K562 (cell line): ENCODE measurements at regions not wholly inside any gene's neighbourhood (a gene's known extent, or its start where the extent isn't known, plus 50 kb on each side); places are given as distances from the start of the nearest gene placed in this dataset.

ENCODE experiments used
- ATAC-seq: fragments of 200-7000 bp; cut with Tn5 transposase; 3 replicates; pipeline ENCODE4 v1.9.1; 2020; ENCODE audit warnings: moderate library complexity
- BruUV-seq: library from RNA; stranded (reverse); fragments of 400-500 nt; replicated peaks from 2 replicates; lab custom pipeline; 2021; lab: Mats Ljungman, UMichigan
- CTCF ChIA-PET: fragments of 300-600 bp; formaldehyde crosslinking; extraction: SDS; loops from one replicate; lab custom pipeline; 2021; ENCODE audit warnings: low intra/inter-chr PET ratio; lab: Yijun Ruan, JAX
- POLR2A ChIA-PET: fragments of 300-600, 350-650 bp; sonication (Branson Sonifier 250); formaldehyde crosslinking; extraction: SDS; loops from one replicate; lab custom pipeline; 2021; ENCODE audit warnings: antibody characterized with exemption, inconsistent platforms; lab: Yijun Ruan, JAX
- DNase-seq, 4 experiments: peaks; one replicate each; pipeline versions ENCODE4 v3.0.0 to v3.0.0-alpha.2; 2011 to 2018; ENCODE audit warnings: low spot score in 3 of 4, mixed read lengths in 3 of 4; ENCODE audit errors: extremely low read depth in 1 of 4
- FAIRE-seq: peaks from 2 replicates; lab custom pipeline; 2011; peaks lifted over from hg19 to GRCh38; lab: Jason Lieb, UNC
- H2AFZ ChIP-seq: 2 replicates; pipeline ENCODE4 v1.6.0; 2011; ENCODE audit warnings: low read depth, low read length, control low read depth, inconsistent platforms
- H3K27ac ChIP-seq: fragments of 200-600 bp; 3 replicates; pipeline ENCODE4 v1.8.0; 2011; ENCODE audit warnings: low read depth, mild to moderate bottlenecking, control low read depth, inconsistent platforms, low read length, moderate library complexity, mixed read lengths; ENCODE audit errors: extremely low read depth
- H3K27me3 ChIP-seq, 2 experiments: fragments of 300-600 bp in 1 of 2; 2 replicates in 1 of 2; 3 replicates in 1 of 2; pipeline versions ENCODE4 v1.6.0 to v1.8.0; 2011; ENCODE audit warnings: inconsistent platforms in 2 of 2, low read length in 2 of 2, mild to moderate bottlenecking in 1 of 2, mixed read lengths in 1 of 2, moderate library complexity in 1 of 2; ENCODE audit not compliant: control insufficient read depth in 2 of 2, insufficient read depth in 2 of 2
- H3K36me3 ChIP-seq: fragments of 300-600 bp; 3 replicates; pipeline ENCODE4 v1.8.0; 2011; ENCODE audit warnings: mild to moderate bottlenecking, low read length, inconsistent platforms; ENCODE audit not compliant: control insufficient read depth, insufficient read depth
- H3K4me1 ChIP-seq, 2 experiments: fragments of 200-600 bp in 1 of 2; replicated peaks in 1 of 2; 2 replicates in 1 of 2; 3 replicates in 1 of 2; pipeline versions ENCODE4 v1.5.1 to v1.8.0; 2011; ENCODE audit warnings: inconsistent platforms in 2 of 2, low read length in 2 of 2, mild to moderate bottlenecking in 1 of 2, mixed read lengths in 1 of 2, moderate library complexity in 1 of 2; ENCODE audit not compliant: control insufficient read depth in 2 of 2, insufficient read depth in 2 of 2
- H3K4me2 ChIP-seq: 2 replicates; pipeline ENCODE4 v1.6.1; 2011; ENCODE audit warnings: low read length, control low read depth, inconsistent platforms, mixed read lengths; ENCODE audit not compliant: insufficient read depth
- H3K4me3 ChIP-seq: fragments of 200-600 bp; sonication (generic), shearing (Covaris generic); 2 replicates; pipeline ENCODE4 v1.5.1; 2016; ENCODE audit warnings: control low read depth, inconsistent platforms
- H3K79me2 ChIP-seq: fragments of 200-600 bp; 3 replicates; pipeline ENCODE4 v1.8.0; 2011; ENCODE audit warnings: low read length, inconsistent platforms; ENCODE audit not compliant: control insufficient read depth, insufficient read depth
- H3K9ac ChIP-seq, 2 experiments: 2 replicates each; pipeline versions ENCODE4 v1.6.0 to v1.6.1; 2011; ENCODE audit warnings: low read depth in 2 of 2, low read length in 2 of 2, control low read depth in 1 of 2, inconsistent platforms in 1 of 2, mild to moderate bottlenecking in 1 of 2, mixed read lengths in 1 of 2; ENCODE audit not compliant: insufficient read depth in 1 of 2
- H3K9me1 ChIP-seq: one replicate; pipeline ENCODE4 v1.6.0; 2011; ENCODE audit warnings: inconsistent platforms, mild to moderate bottlenecking, low read length, moderate library complexity; ENCODE audit not compliant: control insufficient read depth, insufficient read depth
- H3K9me3 ChIP-seq: replicated peaks from 2 replicates; pipeline ENCODE4 v1.5.1; 2011; ENCODE audit warnings: low read depth, low read length, inconsistent platforms; ENCODE audit not compliant: control insufficient read depth, insufficient read depth
- H4K20me1 ChIP-seq: replicated peaks from 2 replicates; pipeline ENCODE4 v1.6.1; 2011; ENCODE audit warnings: low read length, inconsistent platforms, mixed read lengths; ENCODE audit not compliant: control insufficient read depth, insufficient read depth
- FOXA3 ChIP-seq, 2 experiments: fragments of 450-650 bp in 1 of 2; sonication (generic) in 1 of 2; formaldehyde crosslinking; IDR thresholded peaks in 1 of 2; conservative IDR thresholded peaks in 1 of 2; 2 replicates each; pipeline versions ENCODE4 v1.4.0 to v1.8.0; 2020 to 2022; ENCODE audit warnings: mild to moderate bottlenecking in 2 of 2, missing genetic modification reagents in 1 of 2
- GABPA ChIP-seq: fragments of 200-800 bp; sonication (Bioruptor generic); conservative IDR thresholded peaks from 2 replicates; pipeline ENCODE4 v1.6.1; 2016; ENCODE audit warnings: low read depth, missing genetic modification characterization, missing compliant biosample characterization
- KLF13 ChIP-seq: fragments of 450-650 bp; IDR thresholded peaks from 2 replicates; pipeline ENCODE4 v1.6.1; 2016; ENCODE audit warnings: missing genetic modification characterization, low read depth, mild to moderate bottlenecking, missing compliant biosample characterization, moderate library complexity, borderline replicate concordance
- MCM7 ChIP-seq, 2 experiments: fragments of 450-650 bp; IDR thresholded peaks; 2 replicates each; pipeline ENCODE4 v1.6.1; 2016 to 2018
- NBN ChIP-seq: fragments of 450-650 bp; IDR thresholded peaks from 2 replicates; pipeline ENCODE4 v1.6.1; 2016; ENCODE audit warnings: low read depth, mild to moderate bottlenecking
- NEUROD1 ChIP-seq: fragments of 150-350 bp; IDR thresholded peaks from 2 replicates; pipeline ENCODE4 v1.6.1; 2014; ENCODE audit warnings: borderline replicate concordance, low read length, low read depth; ENCODE audit not compliant: partially characterized antibody
- TOE1 ChIP-seq, 2 experiments: fragments of 450-650 bp in 1 of 2; sonication (generic) in 1 of 2; formaldehyde crosslinking in 1 of 2; IDR thresholded peaks; 2 replicates each; pipeline versions ENCODE4 v1.7.1 to v1.8.0; 2016 to 2022; ENCODE audit warnings: borderline replicate concordance in 2 of 2, mild to moderate bottlenecking in 2 of 2, antibody characterized with exemption in 1 of 2, inconsistent platforms in 1 of 2, low read depth in 1 of 2, missing genetic modification reagents in 1 of 2, moderate library complexity in 1 of 2
- ZNF24 ChIP-seq: fragments of 450-650 bp; IDR thresholded peaks from 2 replicates; pipeline ENCODE4 v1.6.1; 2016
- WGBS: fragments of 100-300 bp; shearing (Covaris generic); methylation state at CpG from one replicate; pipeline ENCODE4 v1.1.6; 2016; ENCODE audit warnings: low coverage, mixed read lengths; ENCODE audit not compliant: insufficient coverage; ENCODE audit errors: missing lambda C conversion rate; 5-methylcytosine and 5-hydroxymethylcytosine counted together
- in situ Hi-C: fragments of 300-500 bp; cut with MboI; formaldehyde crosslinking; loops from 4 replicates; pipeline ENCODE4 v1.15.0; 2018; ENCODE audit warnings: inconsistent platforms, mixed read lengths
- intact Hi-C: fragments of 100-400 bp; cut with micrococcal nuclease; formaldehyde crosslinking; loops from 2 replicates; pipeline ENCODE4 v1.14.2; 2022
- TF ChIP-seq, protein P1 (sequence below): fragments of 250-450 bp; sonication (Bioruptor Pico); IDR thresholded peaks from 2 replicates; pipeline ENCODE4 v1.5.0; 2020; ENCODE audit warnings: mild to moderate bottlenecking

DNA sequence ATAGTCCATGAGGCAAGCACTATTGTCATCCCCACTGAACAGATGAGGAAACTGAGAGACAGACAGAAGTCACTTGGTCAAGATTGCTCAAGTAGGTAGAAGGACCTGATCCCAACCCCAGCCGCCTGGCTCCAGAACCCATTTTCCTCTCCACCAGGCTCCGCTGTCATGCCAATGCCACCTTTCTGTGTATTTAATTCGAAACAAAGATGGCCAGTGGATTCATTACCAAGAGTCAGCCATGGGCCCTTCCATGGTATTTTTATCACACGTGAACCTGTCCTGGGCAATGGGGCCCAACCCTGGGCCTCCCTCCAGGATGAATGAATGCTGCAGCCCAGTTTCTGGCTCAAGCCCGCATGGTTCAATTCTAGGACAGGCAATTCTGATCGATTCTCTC, 673.4 kb downstream of the BCL11B start:
- no TSS peak for BruUV-seq
- CTCF ChIA-PET: no interaction called here
- Histone ChIP-seq H3K4me2 (no peak overlapping the region), H3K9ac (no peak overlapping the region), H2AFZ (no peak overlapping the region), H3K4me3 (no peak overlapping the region), H3K9me3 (no peaks in the 10 kb centered on the region), H4K20me1 (no peaks in the 10 kb centered on the region), H3K9me1 (no peaks in the 10 kb centered on the region), H3K79me2 (no peaks in the 10 kb centered on the region), H3K27ac (no peak overlapping the region), H3K36me3 (no peaks in the 10 kb centered on the region), H3K4me1 (no peaks in the 10 kb centered on the region), H3K27me3 (no peaks in the 10 kb centered on the region)
- DNase-seq: no peak
- in situ Hi-C loops: no loop called here
- FAIRE-seq: no peak
- POLR2A ChIA-PET: no interaction called here
- no peak for ATAC-seq
- intact Hi-C loops: no loop called here
- no peak for TF ChIP-seq ZNF24
- WGBS: 6% methylated on average over 5 of the region's 6 CpGs

GRCh38 chr14:98599082-98599481, 672.9 kb downstream of the BCL11B start:
- Histone ChIP-seq H3K79me2 (no peaks in the 10 kb centered on the region), H3K4me1 (no peaks in the 10 kb centered on the region), H3K4me3 (no peak overlapping the region), H3K9me1 (no peaks in the 10 kb centered on the region), H3K4me2 (no peak overlapping the region), H3K27me3 (no peaks in the 10 kb centered on the region), H3K9ac (no peak overlapping the region), H3K9me3 (no peaks in the 10 kb centered on the region), H3K36me3 (no peaks in the 10 kb centered on the region), H3K27ac (no peak overlapping the region), H4K20me1 (no peaks in the 10 kb centered on the region), H2AFZ (no peak overlapping the region)
- no peak for DNase-seq
- TF ChIP-seq NBN (no peak), FOXA3 (CRISPR knock-in tag; conservative IDR thresholded peaks at IDR 0.05 in 1 of 2, IDR thresholded peaks at IDR 0.05 in 1 of 2) (no peak), NEUROD1 (no peak), TOE1 (IDR thresholded peaks at IDR 0.05; ENCODE audit: borderline replicate concordance) (no peak), TOE1 (CRISPR knock-in tag; IDR thresholded peaks at IDR 0.05; ENCODE audit: borderline replicate concordance, low read depth) (no peak), GABPA (no peak), MCM7 (IDR thresholded peaks at IDR 0.05) (no peak), KLF13 (tag) (no peak)
- TF ChIP-seq, protein P1, sequence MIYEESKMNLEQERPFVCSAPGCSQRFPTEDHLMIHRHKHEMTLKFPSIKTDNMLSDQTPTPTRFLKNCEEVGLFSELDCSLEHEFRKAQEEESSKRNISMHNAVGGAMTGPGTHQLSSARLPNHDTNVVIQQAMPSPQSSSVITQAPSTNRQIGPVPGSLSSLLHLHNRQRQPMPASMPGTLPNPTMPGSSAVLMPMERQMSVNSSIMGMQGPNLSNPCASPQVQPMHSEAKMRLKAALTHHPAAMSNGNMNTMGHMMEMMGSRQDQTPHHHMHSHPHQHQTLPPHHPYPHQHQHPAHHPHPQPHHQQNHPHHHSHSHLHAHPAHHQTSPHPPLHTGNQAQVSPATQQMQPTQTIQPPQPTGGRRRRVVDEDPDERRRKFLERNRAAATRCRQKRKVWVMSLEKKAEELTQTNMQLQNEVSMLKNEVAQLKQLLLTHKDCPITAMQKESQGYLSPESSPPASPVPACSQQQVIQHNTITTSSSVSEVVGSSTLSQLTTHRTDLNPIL (CRISPR knock-in tag): no peak
- no peak for FAIRE-seq
- ATAC-seq: no peak
- POLR2A ChIA-PET: no interaction called here
- CTCF ChIA-PET: no interaction called here
- BruUV-seq: no TSS peak
- intact Hi-C loops: no loop called here
- in situ Hi-C loops: no loop called here
- WGBS: 3% methylated on average over 3 of the region's 5 CpGs
